ENCODE measurements at regions not wholly inside any gene's neighbourhood (a gene's known extent, or its start where the extent isn't known, plus 50 kb on each side); places are given as distances from the start of the nearest gene placed in this dataset.

- intact Hi-C loops (cut with DNase I) = no loop called here
- Histone ChIP-seq H3K27ac (no peak overlapping the region), H3K27me3 (ENCODE audit: low read depth) (no peaks in the 10 kb centered on the region), H3K4me3 (no peak overlapping the region), H3K9me3 (no peaks in the 10 kb centered on the region), H3K36me3 (peaks cover 92% of the 10 kb centered on the region), H3K4me1 (peaks cover 4% of the 10 kb centered on the region)
- ATAC-seq (no peak), DNase-seq (no peak)
- TF ChIP-seq CTCF (IDR thresholded peaks at IDR 0.05) = no peak
These were observed 269.9 kb downstream of the UTRN start for GRCh38 chr6:144555066-144555465.

- intact Hi-C loops (cut with DNase I) = no loop called here
- no peak for TF ChIP-seq CTCF (IDR thresholded peaks at IDR 0.05)
- Histone ChIP-seq H3K4me1 (peaks cover 4% of the 10 kb centered on the region), H3K4me3 (no peak overlapping the region), H3K27ac (peak overlapping the region; percentile 5), H3K9me3 (no peaks in the 10 kb centered on the region), H3K27me3 (ENCODE audit: low read depth) (no peaks in the 10 kb centered on the region), H3K36me3 (peaks cover 64% of the 10 kb centered on the region)
- ATAC-seq (peak; percentile 71 to 88), DNase-seq (no peak)
These were observed 274.9 kb downstream of the UTRN start for GRCh38 chr6:144559865-144560593.

GRCh38 chr6:144561455-144562043 lies 276.4 kb downstream of the UTRN start:
- intact Hi-C loops (cut with DNase I) = no loop called here
- DNase-seq = no peak
- peaks cover 4% of the 10 kb centered on the region for H3K4me1 ChIP-seq
- H3K36me3 ChIP-seq = peaks cover 54% of the 10 kb centered on the region
- no peak for ATAC-seq
- H3K9me3 ChIP-seq = no peaks in the 10 kb centered on the region
- no peak overlapping the region for H3K4me3 ChIP-seq
- no peak for TF ChIP-seq CTCF (IDR thresholded peaks at IDR 0.05)
- no peaks in the 10 kb centered on the region for H3K27me3 ChIP-seq (ENCODE audit: low read depth)
- no peak overlapping the region for H3K27ac ChIP-seq

GRCh38 chr6:144564202-144564601 lies 279.1 kb downstream of the UTRN start:
- no peaks in the 10 kb centered on the region for H3K27me3 ChIP-seq (ENCODE audit: low read depth)
- peaks cover 37% of the 10 kb centered on the region for H3K36me3 ChIP-seq
- H3K4me1 ChIP-seq = peaks cover 4% of the 10 kb centered on the region
- ATAC-seq = no peak
- no peak overlapping the region for H3K4me3 ChIP-seq
- no peak for TF ChIP-seq CTCF (IDR thresholded peaks at IDR 0.05)
- intact Hi-C loops (cut with DNase I) = no loop called here
- no peaks in the 10 kb centered on the region for H3K9me3 ChIP-seq
- no peak overlapping the region for H3K27ac ChIP-seq
- DNase-seq = no peak

- peaks cover 38% of the 10 kb centered on the region for H3K36me3 ChIP-seq
- DNase-seq (no peak), ATAC-seq (no peak)
- H3K27me3 ChIP-seq (ENCODE audit: low read depth) = no peaks in the 10 kb centered on the region
- no peak overlapping the region for H3K4me3 ChIP-seq
- no peaks in the 10 kb centered on the region for H3K4me1 ChIP-seq
- no peak overlapping the region for H3K27ac ChIP-seq
- H3K9me3 ChIP-seq = no peaks in the 10 kb centered on the region
- intact Hi-C loops (cut with DNase I) = no loop called here
- no peak for TF ChIP-seq CTCF (IDR thresholded peaks at IDR 0.05)
These were observed 281.9 kb downstream of the UTRN start for GRCh38 chr6:144566868-144567615.
